CMK (cell line): ENCODE measurements at regions not wholly inside any gene's neighbourhood (a gene's known extent, or its start where the extent isn't known, plus 50 kb on each side); places are given as distances from the start of the nearest gene placed in this dataset.

ENCODE experiments used
- DNase-seq: peaks from one replicate; pipeline ENCODE4 v3.0.0-alpha.2; 2010; ENCODE audit warnings: low read depth

GRCh38 chr4:30314001-30314400 is 406.2 kb upstream of the PCDH7 start:
- no peak for DNase-seq

DNA sequence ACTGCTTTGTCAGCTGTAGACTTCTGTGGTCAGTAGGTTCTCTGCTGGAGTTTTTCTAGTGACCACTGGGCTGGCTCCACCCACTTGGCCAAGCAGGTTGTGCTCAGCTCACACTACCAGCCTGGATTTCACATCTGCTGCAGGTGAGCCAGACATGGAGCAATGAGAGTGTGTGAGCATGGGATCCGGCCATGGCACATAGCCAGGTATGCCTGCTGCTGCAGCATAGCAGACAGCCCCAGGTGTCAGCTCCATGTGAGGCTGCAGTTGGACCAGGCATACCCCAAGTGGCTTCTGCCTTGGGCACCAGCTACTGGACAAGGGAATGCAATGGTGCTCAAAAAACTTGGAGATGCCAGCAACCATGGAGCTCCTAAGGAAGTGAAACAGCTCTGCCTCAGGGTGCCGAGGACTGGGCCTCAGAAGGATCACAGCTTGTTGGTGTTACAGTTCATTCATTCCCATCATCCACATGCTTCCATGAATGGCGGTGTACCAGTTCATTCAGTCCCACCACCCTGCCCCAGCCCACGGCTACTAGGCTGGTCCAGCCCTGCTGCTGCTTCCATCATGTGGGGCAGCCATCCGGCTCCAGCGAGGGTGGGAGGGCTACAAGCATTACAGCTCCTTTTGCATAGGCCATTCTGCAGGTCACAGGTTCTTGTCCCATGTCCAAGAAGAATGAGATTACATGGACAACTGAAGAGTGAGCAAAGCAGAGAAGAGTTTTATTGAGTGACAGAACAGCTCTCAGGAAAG is 389.1 kb upstream of the PCDH7 start:
- no peak for DNase-seq

DNA sequence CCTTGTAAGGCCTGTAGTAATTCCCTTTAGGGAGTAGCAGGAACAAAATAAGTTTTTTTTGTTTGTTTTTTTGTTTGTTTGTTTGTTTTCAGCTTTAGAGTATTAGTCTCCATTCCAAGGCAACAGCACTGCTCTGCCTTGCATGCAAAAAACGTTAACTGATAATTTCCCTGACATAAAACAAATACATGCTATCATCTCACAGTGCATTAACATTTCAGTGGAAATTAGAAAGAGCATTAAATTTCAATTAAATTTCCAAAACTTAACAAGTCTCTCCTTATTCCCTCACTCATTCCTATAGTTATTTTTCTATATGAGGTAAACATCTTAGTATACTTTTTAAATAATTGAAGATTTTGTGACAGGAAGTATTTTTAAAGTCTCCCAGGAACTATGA is 378.4 kb upstream of the PCDH7 start:
- no peak for DNase-seq

DNA sequence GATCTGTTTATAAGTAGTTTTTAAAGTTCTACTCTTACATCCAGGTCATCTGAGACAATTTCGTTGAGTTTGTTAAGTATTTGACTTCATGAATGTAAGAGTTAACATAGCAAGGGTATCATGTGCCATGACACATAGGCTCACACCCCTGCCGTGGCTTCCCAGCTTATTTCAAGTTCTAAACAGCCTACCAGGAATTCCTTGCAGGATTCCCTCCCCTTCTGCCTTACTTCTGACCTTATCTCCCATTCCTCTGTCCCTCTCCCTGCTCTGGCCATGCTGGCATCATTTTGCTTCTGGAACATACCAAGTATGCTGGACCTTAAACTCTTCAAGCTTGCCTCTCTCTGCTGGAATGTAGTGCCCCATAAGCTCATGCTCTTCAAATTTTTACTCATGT is 369.9 kb upstream of the PCDH7 start:
- DNase-seq, result no peak

- no peak for DNase-seq
Measured at GRCh38 chr4:30354605-30355004, 365.6 kb upstream of the PCDH7 start.

- DNase-seq, result no peak
Measured at GRCh38 chr4:30362436-30362835, 357.7 kb upstream of the PCDH7 start.

- DNase-seq, result no peak
Measured at GRCh38 chr4:30370105-30370504, 350.1 kb upstream of the PCDH7 start.

GRCh38 chr4:30380404-30380998 is 339.7 kb upstream of the PCDH7 start:
- DNase-seq, result peak; percentile 39

- no peak for DNase-seq
Measured at GRCh38 chr4:30385650-30386049, 334.5 kb upstream of the PCDH7 start.

DNA sequence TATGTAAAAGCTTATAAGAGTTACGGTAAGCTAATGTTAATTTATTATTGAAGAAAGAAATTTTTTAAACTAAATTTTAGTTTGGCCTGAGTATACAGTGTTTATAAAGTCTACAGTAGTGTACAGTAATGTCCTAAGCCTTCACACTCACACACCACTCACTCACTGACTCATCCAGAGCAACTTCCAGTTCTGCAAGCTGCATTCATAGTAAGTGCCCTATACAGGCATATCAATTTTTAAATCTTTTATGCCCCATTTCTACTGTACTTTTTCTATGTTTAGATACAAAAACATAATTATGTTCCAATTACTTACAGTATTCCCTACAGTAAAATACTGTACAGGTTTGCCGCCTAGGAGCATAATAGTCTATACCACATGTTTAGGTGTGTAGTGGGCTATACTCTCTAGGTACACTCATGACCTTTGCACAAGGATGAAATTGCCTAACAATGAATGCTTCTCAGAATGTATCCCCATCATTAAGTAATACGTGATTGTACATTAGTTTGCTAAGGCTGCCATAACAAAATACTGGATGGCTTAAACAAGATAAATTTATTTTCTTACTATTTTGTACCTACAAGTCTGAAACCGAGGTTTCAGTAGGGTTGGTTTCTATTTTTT is 333.8 kb upstream of the PCDH7 start:
- no peak for DNase-seq

DNA sequence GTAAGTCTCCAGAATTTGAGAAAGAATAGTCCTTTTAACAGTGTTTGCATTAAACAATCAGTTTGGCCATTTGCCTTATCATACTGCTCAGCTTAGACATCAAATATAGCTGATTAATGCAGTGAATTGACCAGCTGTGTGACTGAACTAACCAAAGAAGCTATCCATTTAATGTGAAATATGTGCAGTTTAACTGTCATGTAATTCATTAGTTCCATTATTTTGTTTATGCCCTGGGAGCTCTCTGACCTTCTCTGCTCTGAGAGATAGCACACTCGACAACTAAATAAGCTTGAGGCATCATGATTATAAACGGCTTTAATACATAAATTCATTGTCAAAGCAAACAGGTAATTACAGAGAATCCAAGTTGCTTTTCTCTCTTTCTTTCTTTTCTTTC is 324.3 kb upstream of the PCDH7 start:
- no peak for DNase-seq

- DNase-seq, result no peak
Measured at GRCh38 chr4:30396772-30397475, 323.2 kb upstream of the PCDH7 start.

GRCh38 chr4:30399476-30399875 is 320.7 kb upstream of the PCDH7 start:
- no peak for DNase-seq

DNA sequence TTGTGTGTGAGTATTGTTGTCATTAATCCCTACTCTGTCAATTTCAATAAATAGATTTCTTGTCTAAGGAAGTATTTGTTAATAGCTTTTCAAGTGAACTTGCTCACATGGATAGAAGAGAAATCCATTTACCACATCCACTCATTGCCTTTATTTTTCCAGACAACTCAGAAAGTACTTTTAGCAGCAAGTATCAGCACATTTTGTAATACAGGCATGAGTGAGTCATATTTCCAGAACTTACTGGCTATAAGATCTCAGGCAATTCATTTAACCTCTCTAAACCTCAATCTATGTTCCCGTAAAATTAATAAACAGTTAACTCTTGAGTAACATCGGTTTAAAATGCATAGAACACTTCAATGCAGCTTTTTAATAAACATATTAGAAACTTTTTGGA is 317.9 kb upstream of the PCDH7 start:
- DNase-seq, result no peak

DNA sequence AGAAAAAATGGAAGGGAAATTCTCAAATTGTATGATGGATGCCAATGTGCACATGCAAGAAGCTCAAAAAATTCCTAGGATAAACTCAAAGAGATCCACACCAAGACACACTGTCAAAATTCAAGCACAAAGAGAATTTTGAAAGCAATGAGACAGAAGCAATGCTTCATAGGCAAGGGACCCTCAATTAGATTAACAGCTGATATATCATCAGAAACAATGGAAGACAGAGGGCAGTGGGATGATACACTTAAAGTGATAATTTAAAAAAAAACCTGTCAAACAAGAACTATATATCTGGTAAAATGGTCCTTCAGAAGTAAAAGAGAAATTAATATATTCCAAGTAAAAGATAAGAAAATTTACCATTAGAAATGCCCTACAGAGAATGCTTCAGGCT is 306.3 kb upstream of the PCDH7 start:
- DNase-seq, result no peak

- DNase-seq, result no peak
Measured at GRCh38 chr4:30416547-30416946, 303.6 kb upstream of the PCDH7 start.

DNA sequence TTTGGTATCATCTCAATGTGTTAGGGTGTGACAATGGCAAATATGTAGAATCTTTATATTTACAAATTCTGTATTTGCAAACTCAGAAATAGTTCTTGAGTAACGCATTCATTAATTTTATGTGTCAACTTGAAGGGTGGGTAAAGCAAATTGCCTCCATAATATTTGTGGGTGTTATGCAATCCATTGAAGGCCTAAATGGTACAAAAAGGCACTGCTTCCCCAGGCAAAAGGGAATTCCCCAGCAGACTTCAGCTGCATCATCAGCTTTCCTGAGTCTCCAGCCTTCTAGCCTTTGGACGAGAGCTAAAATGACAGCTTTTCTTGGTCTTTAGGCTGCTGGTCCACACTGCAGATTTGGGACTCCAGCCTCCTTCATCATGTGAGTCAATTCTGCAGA is 292.2 kb upstream of the PCDH7 start:
- DNase-seq, result no peak

DNA sequence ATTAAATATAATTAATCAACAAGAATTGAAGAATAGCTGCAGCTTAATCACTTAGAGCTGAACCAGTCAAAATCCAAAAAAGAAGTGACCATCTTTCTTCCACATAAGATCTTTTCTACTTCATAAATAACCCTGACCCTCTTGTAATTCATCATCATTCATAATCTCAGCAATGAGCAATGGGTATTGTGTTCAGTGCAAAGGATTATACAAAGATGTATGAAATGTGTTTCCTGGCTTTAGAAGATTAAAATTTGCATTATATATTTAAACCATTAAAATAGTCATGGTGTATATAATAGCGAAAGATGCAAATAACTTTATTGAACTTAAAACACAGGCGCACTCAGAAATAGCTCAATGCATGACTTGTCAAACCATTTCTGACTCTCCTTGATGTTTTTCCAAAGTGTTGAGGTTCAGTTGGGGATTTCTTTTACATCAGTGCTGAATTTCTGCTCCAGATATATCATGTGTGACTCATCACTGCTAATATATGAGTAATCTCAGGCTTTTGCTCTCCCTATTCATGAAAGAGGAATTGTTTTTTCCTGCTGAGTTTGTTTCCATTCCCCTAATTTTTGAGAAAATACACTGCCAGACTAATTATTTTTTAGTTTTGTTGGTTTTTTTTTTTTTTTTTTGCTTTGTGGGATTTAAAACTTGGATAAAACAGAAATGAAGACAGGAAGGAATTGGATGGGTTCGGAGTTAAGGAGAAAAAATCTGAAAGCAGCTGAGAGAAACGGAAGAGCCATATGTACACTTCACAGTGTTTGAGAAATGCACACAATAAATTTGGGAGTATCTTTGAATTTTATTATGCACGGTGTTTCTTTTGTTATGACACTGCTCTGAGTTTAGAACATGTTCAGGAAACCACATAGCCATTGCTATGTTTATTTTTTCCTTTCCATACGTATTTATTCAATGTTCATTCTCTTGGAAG is 290.1 kb upstream of the PCDH7 start:
- no peak for DNase-seq

DNA sequence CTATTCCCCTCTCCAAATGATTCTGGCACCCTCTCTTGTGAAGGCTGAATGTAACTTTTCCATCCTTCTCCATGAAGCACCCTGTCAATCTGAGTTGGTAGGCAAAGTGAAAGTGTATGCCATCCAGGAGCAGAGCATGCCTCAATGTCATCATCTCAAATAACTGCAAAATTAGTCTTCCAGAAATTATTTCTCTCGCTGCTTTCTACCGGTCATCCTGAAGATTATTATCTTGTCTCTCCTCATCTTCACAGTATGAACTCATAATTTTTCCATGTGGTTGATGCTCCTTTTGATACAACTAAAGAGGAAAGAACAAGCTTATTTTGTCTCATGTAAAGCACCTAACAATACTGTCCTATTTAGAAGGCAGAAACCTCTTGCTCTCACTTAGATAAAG is 285.5 kb upstream of the PCDH7 start:
- no peak for DNase-seq

DNA sequence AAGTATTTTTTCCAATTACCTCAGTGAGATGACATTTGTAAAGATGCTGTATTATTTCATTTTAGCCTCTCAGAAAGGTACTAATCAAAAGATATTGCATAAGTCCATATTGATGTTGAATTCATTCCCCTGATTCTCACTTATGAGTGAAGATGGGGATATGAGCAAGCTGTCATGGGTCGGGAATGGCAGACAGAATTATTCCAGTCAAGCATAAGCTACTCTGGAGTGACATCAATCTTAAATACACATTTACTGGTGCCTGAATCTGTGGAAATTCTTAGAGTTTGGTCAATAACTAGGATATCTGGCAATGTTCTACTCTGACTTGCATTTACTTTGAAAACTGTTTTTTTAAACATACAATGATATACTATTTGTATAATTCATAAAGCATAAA is 283.8 kb upstream of the PCDH7 start:
- DNase-seq, result no peak

- DNase-seq, result no peak
Measured at GRCh38 chr4:30437316-30437715, 282.9 kb upstream of the PCDH7 start.

GRCh38 chr4:30443289-30443688 is 276.9 kb upstream of the PCDH7 start:
- no peak for DNase-seq
